Prostate gland (tissue), 2 donors: ENCODE measurements at regions not wholly inside any gene's neighbourhood (a gene's known extent, or its start where the extent isn't known, plus 50 kb on each side); places are given as distances from the start of the nearest gene placed in this dataset.

ENCODE experiments used
- POLR2AphosphoS5 ChIP-seq: sonication (generic); formaldehyde crosslinking; IDR thresholded peaks from one replicate; pipeline ENCODE4 v1.6.1; 2017; ENCODE audit warnings: antibody characterized with exemption
- TF ChIP-seq, protein P1 (sequence below), 4 experiments: fragments of 200-600 bp in 2 of 4; fragments of 450-650 bp in 2 of 4; sonication (generic) in 2 of 4; IDR thresholded peaks; 1 replicate in 3 of 4; 2 replicates in 1 of 4; pipeline ENCODE4 v1.5.1; 2016 to 2019; ENCODE audit warnings: antibody characterized with exemption in 4 of 4, mild to moderate bottlenecking in 2 of 4, moderate library complexity in 2 of 4

DNA sequence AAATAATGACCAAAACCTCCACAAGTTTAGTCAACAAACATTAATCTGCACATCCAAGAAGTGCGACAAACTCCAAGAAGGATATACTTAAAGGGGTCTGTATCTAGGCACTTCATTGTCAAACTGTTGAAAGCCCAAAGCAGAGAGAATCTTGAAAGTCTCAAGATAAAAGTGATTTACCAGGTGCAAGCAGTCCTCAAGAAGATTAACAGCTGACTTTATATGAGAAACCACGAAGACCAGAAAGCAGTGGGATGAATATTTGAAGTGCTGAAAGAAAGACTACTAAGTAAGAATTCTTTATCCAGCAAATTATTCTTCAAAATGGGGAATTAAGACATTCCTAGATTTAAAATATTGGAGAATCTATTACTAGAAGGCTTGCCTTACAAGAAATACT, 58.4 kb upstream of the BLCAP start:
- no peak for TF ChIP-seq POLR2AphosphoS5
- TF ChIP-seq, protein P1, sequence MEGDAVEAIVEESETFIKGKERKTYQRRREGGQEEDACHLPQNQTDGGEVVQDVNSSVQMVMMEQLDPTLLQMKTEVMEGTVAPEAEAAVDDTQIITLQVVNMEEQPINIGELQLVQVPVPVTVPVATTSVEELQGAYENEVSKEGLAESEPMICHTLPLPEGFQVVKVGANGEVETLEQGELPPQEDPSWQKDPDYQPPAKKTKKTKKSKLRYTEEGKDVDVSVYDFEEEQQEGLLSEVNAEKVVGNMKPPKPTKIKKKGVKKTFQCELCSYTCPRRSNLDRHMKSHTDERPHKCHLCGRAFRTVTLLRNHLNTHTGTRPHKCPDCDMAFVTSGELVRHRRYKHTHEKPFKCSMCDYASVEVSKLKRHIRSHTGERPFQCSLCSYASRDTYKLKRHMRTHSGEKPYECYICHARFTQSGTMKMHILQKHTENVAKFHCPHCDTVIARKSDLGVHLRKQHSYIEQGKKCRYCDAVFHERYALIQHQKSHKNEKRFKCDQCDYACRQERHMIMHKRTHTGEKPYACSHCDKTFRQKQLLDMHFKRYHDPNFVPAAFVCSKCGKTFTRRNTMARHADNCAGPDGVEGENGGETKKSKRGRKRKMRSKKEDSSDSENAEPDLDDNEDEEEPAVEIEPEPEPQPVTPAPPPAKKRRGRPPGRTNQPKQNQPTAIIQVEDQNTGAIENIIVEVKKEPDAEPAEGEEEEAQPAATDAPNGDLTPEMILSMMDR (IDR thresholded peaks at IDR 0.05): no peak
